ENCODE measurements at regions not wholly inside any gene's neighbourhood (a gene's known extent, or its start where the extent isn't known, plus 50 kb on each side); places are given as distances from the start of the nearest gene placed in this dataset.
A peak's percentile ranks its signal among the peaks of the same experiment; 100 is the strongest.

- DNase-seq, result no peak
Observed at GRCh38 chr2:16023506-16024360, 83.4 kb downstream of the MYCN start.

GRCh38 chr2:16022548-16023240, 82.3 kb downstream of the MYCN start:
- DNase-seq, result no peak

GRCh38 chr2:16021611-16022363, 81.4 kb downstream of the MYCN start:
- DNase-seq, result no peak

- no peak for DNase-seq
Observed at GRCh38 chr2:16020389-16021008, 80.1 kb downstream of the MYCN start.

GRCh38 chr2:16019617-16020351, 79.4 kb downstream of the MYCN start:
- no peak for DNase-seq

GRCh38 chr2:16019060-16019480, 78.7 kb downstream of the MYCN start:
- DNase-seq, result no peak

GRCh38 chr2:16018277-16019059, 78.1 kb downstream of the MYCN start:
- no peak for DNase-seq

GRCh38 chr2:16016282-16016681, 75.9 kb downstream of the MYCN start:
- no peak for DNase-seq

- DNase-seq, result no peak
Observed at GRCh38 chr2:16015903-16016265, 75.5 kb downstream of the MYCN start.

GRCh38 chr2:16015210-16015902, 75.0 kb downstream of the MYCN start:
- no peak for DNase-seq

GRCh38 chr2:16014802-16015201, 74.5 kb downstream of the MYCN start:
- no peak for DNase-seq

GRCh38 chr2:16014041-16014787, 73.9 kb downstream of the MYCN start:
- DNase-seq, result no peak

- DNase-seq, result no peak
Observed at GRCh38 chr2:16013359-16013911, 73.1 kb downstream of the MYCN start.

- DNase-seq, result peak; percentile 75
Observed at GRCh38 chr2:16012626-16013358, 72.4 kb downstream of the MYCN start.

GRCh38 chr2:16012029-16012596, 71.8 kb downstream of the MYCN start:
- DNase-seq, result no peak

- DNase-seq, result no peak
Observed at GRCh38 chr2:16011621-16011960, 71.2 kb downstream of the MYCN start.

GRCh38 chr2:16010951-16011620, 70.7 kb downstream of the MYCN start:
- no peak for DNase-seq

- no peak for DNase-seq
Observed at GRCh38 chr2:16010011-16010410, 69.7 kb downstream of the MYCN start.

All from NCI-H1105 (cell line).